ENCODE measurements at regions not wholly inside any gene's neighbourhood (a gene's known extent, or its start where the extent isn't known, plus 50 kb on each side); places are given as distances from the start of the nearest gene placed in this dataset.

- Histone ChIP-seq H3K27me3 (ENCODE audit: insufficient read depth in 3 of 3, low read length in 2 of 3) (no peaks in the 10 kb centered on the region), H3K4me1 (no peaks in the 10 kb centered on the region), H3K27ac (no peak overlapping the region), H3K36me3 (ENCODE audit: insufficient read depth in 1 of 2, low read depth in 1 of 2) (peaks cover 0 to 17% of the 10 kb centered on the region in 2 donors), H3K9me3 (no peaks in the 10 kb centered on the region), H3K4me3 (no peak overlapping the region)
- DNase-seq (no peak), ATAC-seq (no peak)
- intact Hi-C loops (cut with DNase I) = no loop called here
- TF ChIP-seq CTCF (IDR thresholded peaks at IDR 0.05) = no peak
- WGBS, 3 donors = 90 to 100% (median 95%) methylated on average over 1 of the region's 1 CpG
Observed at GRCh38 chr20:3354247-3354646, 53.2 kb downstream of the DNAAF9 start.

- Histone ChIP-seq H3K27me3 (ENCODE audit: insufficient read depth in 3 of 3, low read length in 2 of 3) (no peaks in the 10 kb centered on the region), H3K4me3 (no peak overlapping the region), H3K4me1 (no peaks in the 10 kb centered on the region), H3K27ac (no peak overlapping the region), H3K36me3 (ENCODE audit: insufficient read depth in 1 of 2, low read depth in 1 of 2) (peaks cover 0 to 13% of the 10 kb centered on the region in 2 donors), H3K9me3 (no peaks in the 10 kb centered on the region)
- ATAC-seq = no peak
- DNase-seq = no peak
- intact Hi-C loops (cut with DNase I) = no loop called here
- 94 to 99% (median 95%) methylated on average over 2 of the region's 2 CpGs for WGBS, 3 donors
- TF ChIP-seq CTCF (IDR thresholded peaks at IDR 0.05) = no peak
Observed at GRCh38 chr20:3353646-3354045, 53.8 kb downstream of the DNAAF9 start.

GRCh38 chr20:3352202-3352601 lies 55.3 kb downstream of the DNAAF9 start:
- Histone ChIP-seq H3K4me1 (no peaks in the 10 kb centered on the region), H3K27ac (no peak overlapping the region)
- intact Hi-C loops (cut with DNase I) = no loop called here

GRCh38 chr20:3350422-3350821 lies 57.0 kb downstream of the DNAAF9 start:
- ATAC-seq (no peak), DNase-seq (no peak)
- Histone ChIP-seq H3K36me3 (ENCODE audit: insufficient read depth in 1 of 2, low read depth in 1 of 2) (peaks cover 3 to 41% of the 10 kb centered on the region in 2 donors), H3K9me3 (no peaks in the 10 kb centered on the region), H3K27me3 (ENCODE audit: insufficient read depth in 3 of 3, low read length in 2 of 3) (no peaks in the 10 kb centered on the region), H3K4me3 (no peak overlapping the region), H3K4me1 (no peaks in the 10 kb centered on the region), H3K27ac (no peak overlapping the region)
- TF ChIP-seq CTCF (IDR thresholded peaks at IDR 0.05) = no peak
- intact Hi-C loops (cut with DNase I) = no loop called here
- 94 to 97% (median 97%) methylated on average over 1 of the region's 1 CpG for WGBS, 3 donors

More at GRCh38 chr20:3352202-3352601, 55.3 kb downstream of the DNAAF9 start:
- Histone ChIP-seq H3K9me3 (no peaks in the 10 kb centered on the region), H3K36me3 (ENCODE audit: insufficient read depth in 1 of 2, low read depth in 1 of 2) (peaks cover 0 to 23% of the 10 kb centered on the region in 2 donors), H3K27me3 (ENCODE audit: insufficient read depth in 3 of 3, low read length in 2 of 3) (no peaks in the 10 kb centered on the region), H3K4me3 (no peak overlapping the region)
- DNase-seq (no peak), ATAC-seq (no peak)
- 89 to 97% (median 93%) methylated on average over 6 of the region's 6 CpGs for WGBS, 3 donors
- no peak for TF ChIP-seq CTCF (IDR thresholded peaks at IDR 0.05)

GRCh38 chr20:3349786-3350185 lies 57.7 kb downstream of the DNAAF9 start:
- H3K9me3 ChIP-seq = no peaks in the 10 kb centered on the region
- H3K27me3 ChIP-seq (ENCODE audit: insufficient read depth in 3 of 3, low read length in 2 of 3) = no peaks in the 10 kb centered on the region
- H3K4me1 ChIP-seq = no peaks in the 10 kb centered on the region
- TF ChIP-seq CTCF (IDR thresholded peaks at IDR 0.05) = no peak
- WGBS, 3 donors = 96 to 100% (median 98%) methylated on average over 2 of the region's 2 CpGs
- no peak for DNase-seq
- no peak for ATAC-seq
- intact Hi-C loops (cut with DNase I) = no loop called here
- H3K4me3 ChIP-seq = no peak overlapping the region
- peaks cover 3 to 47% of the 10 kb centered on the region in 2 donors for H3K36me3 ChIP-seq (ENCODE audit: insufficient read depth in 1 of 2, low read depth in 1 of 2)
- no peak overlapping the region for H3K27ac ChIP-seq

All from psoas muscle (tissue), 7 donors.